ENCODE measurements at regions not wholly inside any gene's neighbourhood (a gene's known extent, or its start where the extent isn't known, plus 50 kb on each side); places are given as distances from the start of the nearest gene placed in this dataset.

- intact Hi-C loops (cut with DNase I) = no loop called here
- no peak overlapping the region for H3K4me3 ChIP-seq
- H3K36me3 ChIP-seq (ENCODE audit: insufficient read depth in 1 of 2, low read depth in 1 of 2) = no peaks in the 10 kb centered on the region
- 90 to 94% (median 91%) methylated on average over 1 of the region's 1 CpG for WGBS, 3 donors
- H3K27me3 ChIP-seq (ENCODE audit: insufficient read depth in 3 of 3, low read length in 2 of 3) = no peaks in the 10 kb centered on the region
- DNase-seq = no peak
- no peak overlapping the region for H3K27ac ChIP-seq
- no peak for ATAC-seq
- H3K4me1 ChIP-seq = no peaks in the 10 kb centered on the region
- TF ChIP-seq CTCF (IDR thresholded peaks at IDR 0.05) = no peak
- no peaks in the 10 kb centered on the region for H3K9me3 ChIP-seq
These were observed 1319.1 kb upstream of the SPRY2 start for GRCh38 chr13:81659984-81660383.

GRCh38 chr13:81658598-81659370 lies 1317.9 kb upstream of the SPRY2 start:
- no peak overlapping the region for H3K27ac ChIP-seq
- H3K36me3 ChIP-seq (ENCODE audit: insufficient read depth in 1 of 2, low read depth in 1 of 2) = no peaks in the 10 kb centered on the region
- H3K4me3 ChIP-seq = no peak overlapping the region
- no peak for DNase-seq
- no peak for TF ChIP-seq CTCF (IDR thresholded peaks at IDR 0.05)
- 73 to 78% (median 75%) methylated on average over 8 of the region's 8 CpGs for WGBS, 3 donors
- ATAC-seq = no peak
- no peaks in the 10 kb centered on the region for H3K4me1 ChIP-seq
- no peaks in the 10 kb centered on the region for H3K9me3 ChIP-seq
- H3K27me3 ChIP-seq (ENCODE audit: insufficient read depth in 3 of 3, low read length in 2 of 3) = no peaks in the 10 kb centered on the region
- intact Hi-C loops (cut with DNase I) = no loop called here

- TF ChIP-seq CTCF (IDR thresholded peaks at IDR 0.05) = no peak
- no peaks in the 10 kb centered on the region for H3K36me3 ChIP-seq (ENCODE audit: insufficient read depth in 1 of 2, low read depth in 1 of 2)
- ATAC-seq (no peak), DNase-seq (no peak)
- no peaks in the 10 kb centered on the region for H3K27me3 ChIP-seq (ENCODE audit: insufficient read depth in 3 of 3, low read length in 2 of 3)
- no peaks in the 10 kb centered on the region for H3K4me1 ChIP-seq
- intact Hi-C loops (cut with DNase I) = no loop called here
- no peaks in the 10 kb centered on the region for H3K9me3 ChIP-seq
- no peak overlapping the region for H3K4me3 ChIP-seq
- WGBS, 3 donors = 77 to 87% (median 84%) methylated on average over 4 of the region's 4 CpGs
- H3K27ac ChIP-seq = no peak overlapping the region
These were observed 1299.2 kb upstream of the SPRY2 start for GRCh38 chr13:81639984-81640582.

- no peak for TF ChIP-seq CTCF (IDR thresholded peaks at IDR 0.05)
- DNase-seq (no peak), ATAC-seq (no peak)
- H3K27me3 ChIP-seq (ENCODE audit: insufficient read depth in 3 of 3, low read length in 2 of 3) = no peaks in the 10 kb centered on the region
- no peaks in the 10 kb centered on the region for H3K36me3 ChIP-seq (ENCODE audit: insufficient read depth in 1 of 2, low read depth in 1 of 2)
- no peaks in the 10 kb centered on the region for H3K9me3 ChIP-seq
- WGBS, 3 donors = 53 to 59% (median 59%) methylated on average over 2 of the region's 2 CpGs
- no peak overlapping the region for H3K27ac ChIP-seq
- no peaks in the 10 kb centered on the region for H3K4me1 ChIP-seq
- no peak overlapping the region for H3K4me3 ChIP-seq
- intact Hi-C loops (cut with DNase I) = no loop called here
These were observed 1296.5 kb upstream of the SPRY2 start for GRCh38 chr13:81637457-81637856.
